ENCODE measurements at regions not wholly inside any gene's neighbourhood (a gene's known extent, or its start where the extent isn't known, plus 50 kb on each side); places are given as distances from the start of the nearest gene placed in this dataset.

GRCh38 chrX:3257471-3257870 lies 89.0 kb downstream of the MXRA5 start:
- DNase-seq: no peak

- no peak for DNase-seq
These were observed 89.6 kb downstream of the MXRA5 start for GRCh38 chrX:3256868-3257267.

DNA sequence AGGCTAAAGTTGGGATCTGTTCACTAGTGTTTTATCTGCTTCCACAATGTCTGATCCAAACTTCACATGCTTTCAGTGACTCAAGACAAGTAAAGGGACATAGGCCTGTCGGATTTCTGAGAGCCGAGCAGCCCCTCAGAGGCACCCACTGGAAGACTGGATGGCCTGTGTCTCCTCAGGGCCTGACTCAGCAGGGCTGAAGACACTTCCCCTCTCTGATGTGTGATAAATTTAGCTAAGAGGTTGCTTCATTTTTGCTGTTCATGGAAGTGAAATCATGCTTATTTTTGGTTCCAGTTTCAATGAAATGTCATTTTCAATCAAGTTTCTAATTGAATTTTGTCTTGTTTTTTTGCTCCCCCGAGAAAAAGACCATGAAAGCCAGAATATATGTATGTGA lies 93.7 kb downstream of the MXRA5 start:
- DNase-seq: no peak

GRCh38 chrX:3250966-3251365 lies 95.5 kb downstream of the MXRA5 start:
- no peak for DNase-seq

- DNase-seq: no peak
These were observed 101.5 kb downstream of the MXRA5 start for GRCh38 chrX:3244955-3245354.

DNA sequence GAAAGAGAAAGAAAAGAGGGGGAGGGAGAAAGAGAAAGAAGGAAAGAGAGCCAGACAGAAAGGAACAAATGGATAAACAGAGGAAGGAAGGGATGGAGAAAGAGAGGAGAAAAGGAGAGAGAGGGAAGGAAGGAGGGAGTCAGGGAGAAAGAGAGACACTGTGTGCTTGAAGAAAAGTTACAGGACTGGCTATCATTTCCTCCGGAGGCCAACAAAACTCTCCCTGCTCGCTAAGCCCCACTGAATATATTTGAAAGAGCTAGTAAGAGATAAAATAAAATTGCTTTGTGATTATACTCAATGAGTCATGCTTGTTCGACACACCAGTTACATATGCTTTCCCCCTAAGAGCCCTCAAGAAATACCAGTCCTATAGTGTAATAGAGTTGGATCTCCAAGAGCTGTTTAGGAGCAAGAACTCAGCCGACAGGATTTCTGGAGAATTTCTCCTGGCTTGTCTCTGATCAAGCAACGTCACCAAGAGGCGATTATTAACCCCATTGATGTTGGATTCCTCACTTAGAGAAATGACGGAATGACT lies 102.2 kb downstream of the MXRA5 start:
- peak; percentile 73 for DNase-seq

- no peak for DNase-seq
These were observed 114.1 kb downstream of the MXRA5 start for GRCh38 chrX:3232262-3232923.

GRCh38 chrX:3231766-3232165 lies 114.7 kb downstream of the MXRA5 start:
- DNase-seq: no peak

- DNase-seq: no peak
These were observed 116.0 kb downstream of the MXRA5 start for GRCh38 chrX:3230496-3230895.

DNA sequence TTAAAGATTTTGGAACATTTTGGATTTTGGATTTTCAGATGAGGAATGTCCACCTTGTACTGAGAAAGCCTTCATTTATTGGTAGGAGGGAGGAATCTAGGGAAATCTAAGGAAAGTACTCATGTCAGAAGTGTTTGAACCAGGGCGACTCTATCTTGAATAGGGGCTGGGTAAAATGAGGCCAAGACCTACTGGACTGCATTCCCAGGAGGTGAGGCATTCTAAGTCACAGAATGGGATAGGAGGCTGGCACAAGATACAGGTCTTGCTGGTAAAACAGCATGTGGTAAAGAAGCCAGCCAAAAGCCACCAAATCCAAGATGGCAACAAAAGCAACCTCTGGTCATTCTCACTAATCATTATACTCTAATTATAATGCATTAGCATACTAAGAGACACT lies 118.9 kb downstream of the MXRA5 start:
- no peak for DNase-seq

DNA sequence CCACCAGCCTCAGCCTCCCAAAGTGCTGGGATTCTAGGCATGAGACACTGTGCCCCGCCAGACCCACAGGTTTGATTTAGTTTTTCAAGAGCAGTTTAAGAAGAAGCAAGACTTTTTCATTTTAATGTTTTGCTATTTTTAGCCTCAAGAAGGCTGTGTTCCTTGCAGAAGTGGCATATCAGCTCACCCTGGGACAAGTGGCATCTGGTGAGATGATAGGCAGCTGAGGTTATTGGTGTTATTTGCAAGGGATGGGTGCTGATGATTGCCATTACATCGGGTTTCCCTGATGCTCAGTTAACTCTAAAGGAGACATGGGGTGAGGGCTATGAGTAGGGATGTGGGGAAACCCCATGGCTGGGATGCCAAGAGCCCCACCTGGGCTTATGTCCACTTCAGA lies 120.4 kb downstream of the MXRA5 start:
- no peak for DNase-seq

DNA sequence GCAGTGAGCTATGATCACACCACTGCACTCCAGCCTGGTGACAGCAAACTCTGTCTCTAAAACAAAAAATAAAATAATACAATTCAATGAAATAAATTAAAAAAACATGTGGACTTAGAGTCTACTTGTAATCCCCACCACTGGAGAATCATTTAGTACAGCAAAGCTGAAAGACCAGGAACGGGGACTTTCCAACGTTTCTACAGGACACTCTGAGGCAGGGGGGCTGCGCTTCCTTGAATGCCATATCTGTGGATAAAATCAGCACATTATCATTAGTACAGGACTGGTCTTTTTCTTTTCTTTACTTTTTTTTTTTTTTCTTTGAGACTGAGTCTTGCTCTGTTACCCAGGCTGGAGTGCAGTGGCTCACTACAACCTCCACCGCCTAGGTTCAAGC lies 124.8 kb downstream of the MXRA5 start:
- no peak for DNase-seq

GRCh38 chrX:3219667-3220066 lies 126.8 kb downstream of the MXRA5 start:
- no peak for DNase-seq

DNA sequence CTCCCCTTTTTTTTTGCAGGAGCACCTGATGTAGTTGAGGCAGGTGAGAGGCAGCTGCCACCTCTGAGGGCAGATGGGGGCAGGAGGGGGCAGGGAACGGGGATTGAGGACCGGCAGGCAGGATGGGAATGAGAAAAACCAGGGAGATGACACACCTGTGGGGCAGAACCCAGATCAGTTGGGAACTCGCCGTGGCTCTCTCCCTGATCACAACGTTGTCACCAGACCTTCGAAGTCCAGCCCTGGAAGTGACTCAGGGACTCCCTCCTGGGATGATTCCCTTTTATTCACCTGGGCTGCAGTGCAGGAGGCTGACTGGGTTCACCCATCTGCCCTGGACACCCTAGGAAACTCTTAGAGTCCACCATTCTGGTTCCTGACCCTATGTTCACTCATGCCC lies 127.2 kb downstream of the MXRA5 start:
- no peak for DNase-seq

DNA sequence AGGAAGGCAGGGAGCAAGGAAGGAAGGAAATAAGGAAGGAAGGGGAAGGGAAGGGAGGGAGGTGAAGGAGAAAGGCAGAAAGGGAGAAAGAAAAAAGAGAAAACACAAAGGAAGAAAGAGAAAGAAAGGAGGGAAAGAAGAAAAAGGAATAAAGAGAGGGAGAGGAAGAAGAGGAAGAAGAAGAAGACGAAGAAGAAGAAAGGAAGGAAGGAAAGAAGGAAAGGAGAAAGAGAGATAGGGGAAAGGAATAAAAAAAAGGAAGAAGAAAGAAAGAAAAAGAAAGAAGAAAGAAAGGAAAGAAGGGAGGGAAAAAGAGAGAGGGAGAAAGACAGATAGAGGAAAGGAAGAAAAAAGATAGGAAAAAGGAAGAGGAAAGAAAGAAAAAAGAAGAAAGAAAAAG lies 128.0 kb downstream of the MXRA5 start:
- no peak for DNase-seq

GRCh38 chrX:3216581-3217180 lies 129.8 kb downstream of the MXRA5 start:
- peak; percentile 14 for DNase-seq

GRCh38 chrX:3215249-3215648 lies 131.2 kb downstream of the MXRA5 start:
- no peak for DNase-seq

- no peak for DNase-seq
These were observed 140.1 kb downstream of the MXRA5 start for GRCh38 chrX:3206314-3206713.

GRCh38 chrX:3204606-3205005 lies 141.8 kb downstream of the MXRA5 start:
- peak; percentile 59 for DNase-seq

DNA sequence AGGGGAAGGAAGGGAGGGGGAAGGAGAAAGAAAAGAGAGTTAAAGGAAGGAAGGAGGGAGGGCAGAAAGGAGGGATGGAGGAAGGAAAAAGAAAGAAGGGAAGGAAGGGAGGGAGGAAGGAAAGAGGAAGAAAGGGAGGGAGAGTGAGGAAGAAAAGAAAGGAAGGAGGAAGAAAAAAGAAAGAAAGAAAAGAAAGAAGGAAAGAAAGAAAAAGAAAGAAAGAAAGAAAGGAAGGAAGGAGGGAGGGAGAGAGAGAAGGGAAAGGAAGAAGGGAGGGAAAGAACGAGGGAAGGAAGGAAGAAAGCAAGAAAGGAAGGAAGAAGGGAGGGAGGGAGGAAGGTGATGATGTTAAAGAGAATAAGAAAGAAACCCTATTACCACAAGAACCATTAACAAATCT lies 150.6 kb downstream of the MXRA5 start:
- DNase-seq: no peak

- no peak for DNase-seq
These were observed 151.6 kb downstream of the ARSF start for GRCh38 chrX:3192835-3193234.

- no peak for DNase-seq
These were observed 150.5 kb downstream of the ARSF start for GRCh38 chrX:3191796-3192195.

GRCh38 chrX:3191201-3191600 lies 149.9 kb downstream of the ARSF start:
- peak; percentile 40 for DNase-seq

All from skin of body (tissue), 1 donor.